Activated CD4-positive, alpha-beta T cell treated with anti-CD3 and anti-CD28 coated beads for 36 hours (primary cell): ENCODE measurements at regions not wholly inside any gene's neighbourhood (a gene's known extent, or its start where the extent isn't known, plus 50 kb on each side); places are given as distances from the start of the nearest gene placed in this dataset.

Source experiments
- ATAC-seq: fragments of 200-7000 bp; cut with Tn5 transposase; one replicate; pipeline ENCODE4 v1.10.0; 2021; ENCODE audit warnings: mild to moderate bottlenecking, moderate library complexity
- CTCF ChIA-PET: fragments of 350-600 bp; sonication (Branson Sonifier 250); formaldehyde crosslinking; loops from one replicate; lab custom pipeline; 2021; ENCODE audit warnings: antibody characterized with exemption; lab: Charles Lee
- POLR2A ChIA-PET: fragments of 350-600 bp; sonication (Branson Sonifier 250); formaldehyde crosslinking; loops from one replicate; lab custom pipeline; 2021; ENCODE audit warnings: antibody characterized with exemption, inconsistent platforms; lab: Charles Lee
- DNase-seq: peaks from one replicate; pipeline ENCODE4 v3.0.0-alpha.2; 2020
- H3K27ac Mint-ChIP-seq: one replicate; pipeline ENCODE4 v1.8.0; 2021; ENCODE audit warnings: mixed read lengths
- H3K27me3 Mint-ChIP-seq: one replicate; pipeline ENCODE4 v1.8.0; 2021; ENCODE audit warnings: mixed read lengths
- H3K36me3 Mint-ChIP-seq: one replicate; pipeline ENCODE4 v1.8.0; 2021; ENCODE audit warnings: low read depth, mixed read lengths
- H3K4me1 Mint-ChIP-seq: one replicate; pipeline ENCODE4 v1.8.0; 2021; ENCODE audit warnings: mixed read lengths
- H3K4me3 Mint-ChIP-seq: one replicate; pipeline ENCODE4 v1.8.0; 2021; ENCODE audit warnings: mild to moderate bottlenecking, moderate library complexity, mixed read lengths
- H3K9me3 Mint-ChIP-seq: one replicate; pipeline ENCODE4 v1.8.0; 2021; ENCODE audit warnings: low read depth, mixed read lengths
- intact Hi-C, 2 experiments: fragments of 100-400 bp; cut with DNase I in 1 of 2; cut with micrococcal nuclease in 1 of 2; formaldehyde crosslinking; loops; one replicate each; pipeline versions ENCODE4 v1.14.2 to v1.15.1; 2022 to 2024; cut with DNase I, micrococcal nuclease

DNA sequence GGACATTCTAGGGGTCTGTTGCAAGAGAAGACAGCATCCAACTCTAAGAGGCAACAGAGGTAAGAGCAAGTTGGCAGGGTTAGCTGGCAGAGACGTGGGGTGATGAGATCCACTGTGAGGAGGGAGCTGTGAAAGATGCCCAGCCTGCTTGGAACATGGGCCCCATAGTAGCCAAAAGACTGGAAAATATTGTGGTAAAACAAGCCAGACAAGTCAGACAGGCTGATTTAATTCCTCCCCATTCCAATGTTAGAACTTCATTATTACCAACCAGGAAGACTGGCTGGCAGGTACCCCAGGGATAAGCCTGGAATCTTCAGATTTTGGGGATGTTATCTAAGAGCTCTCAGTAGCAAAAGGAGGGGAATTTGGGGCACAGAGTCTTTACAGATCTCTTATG, 181.3 kb downstream of the SEC61B start:
- ATAC-seq (no peak), DNase-seq (no peak)
- ChIA-PET POLR2A (no interaction called here), CTCF (no interaction called here)
- Mint-ChIP-seq H3K9me3 (no peaks in the 10 kb centered on the region), H3K4me3 (no peak overlapping the region), H3K27ac (no peak overlapping the region), H3K27me3 (peaks cover 3% of the 10 kb centered on the region), H3K4me1 (no peaks in the 10 kb centered on the region), H3K36me3 (no peaks in the 10 kb centered on the region)
- intact Hi-C loops, result no loop called here

- ChIA-PET POLR2A (interaction anchor here (0.7 kb wide), 1 partner anchor 499 kb away, joined by 3 read pairs; no protein-coding TSS in a partner anchor), CTCF (interaction anchor here (0.6 to 1.2 kb wide), 2 partner anchors 14 to 500 kb away, joined by 3 read pairs; no protein-coding TSS in a partner anchor)
- ATAC-seq (no peak), DNase-seq (no peak)
- Mint-ChIP-seq H3K9me3 (no peaks in the 10 kb centered on the region), H3K27me3 (peaks cover 3% of the 10 kb centered on the region), H3K27ac (no peak overlapping the region), H3K4me3 (no peak overlapping the region), H3K36me3 (no peaks in the 10 kb centered on the region), H3K4me1 (no peaks in the 10 kb centered on the region)
- intact Hi-C loops, result no loop called here
Observed at GRCh38 chr9:99405359-99405758, 183.3 kb downstream of the SEC61B start.

- DNase-seq, result no peak
- intact Hi-C loops, result no loop called here
- H3K9me3 Mint-ChIP-seq, result no peaks in the 10 kb centered on the region
- H3K36me3 Mint-ChIP-seq, result no peaks in the 10 kb centered on the region
- peaks cover 3% of the 10 kb centered on the region for H3K27me3 Mint-ChIP-seq
- CTCF ChIA-PET, result interaction anchor here (0.8 kb wide), 1 partner anchor 77 kb away, joined by 4 read pairs; no protein-coding TSS in a partner anchor
- no peaks in the 10 kb centered on the region for H3K4me1 Mint-ChIP-seq
- no peak overlapping the region for H3K27ac Mint-ChIP-seq
- POLR2A ChIA-PET, result no interaction called here
- H3K4me3 Mint-ChIP-seq, result no peak overlapping the region
- no peak for ATAC-seq
Observed at GRCh38 chr9:99406939-99407338, 184.9 kb downstream of the SEC61B start.

GRCh38 chr9:99411068-99411467, 189.0 kb downstream of the SEC61B start:
- ChIA-PET CTCF (no interaction called here), POLR2A (no interaction called here)
- Mint-ChIP-seq H3K9me3 (no peaks in the 10 kb centered on the region), H3K27me3 (no peaks in the 10 kb centered on the region), H3K36me3 (no peaks in the 10 kb centered on the region), H3K27ac (no peak overlapping the region), H3K4me1 (peaks cover 3% of the 10 kb centered on the region), H3K4me3 (no peak overlapping the region)
- intact Hi-C loops, result no loop called here
- no peak for DNase-seq
- no peak for ATAC-seq

DNA sequence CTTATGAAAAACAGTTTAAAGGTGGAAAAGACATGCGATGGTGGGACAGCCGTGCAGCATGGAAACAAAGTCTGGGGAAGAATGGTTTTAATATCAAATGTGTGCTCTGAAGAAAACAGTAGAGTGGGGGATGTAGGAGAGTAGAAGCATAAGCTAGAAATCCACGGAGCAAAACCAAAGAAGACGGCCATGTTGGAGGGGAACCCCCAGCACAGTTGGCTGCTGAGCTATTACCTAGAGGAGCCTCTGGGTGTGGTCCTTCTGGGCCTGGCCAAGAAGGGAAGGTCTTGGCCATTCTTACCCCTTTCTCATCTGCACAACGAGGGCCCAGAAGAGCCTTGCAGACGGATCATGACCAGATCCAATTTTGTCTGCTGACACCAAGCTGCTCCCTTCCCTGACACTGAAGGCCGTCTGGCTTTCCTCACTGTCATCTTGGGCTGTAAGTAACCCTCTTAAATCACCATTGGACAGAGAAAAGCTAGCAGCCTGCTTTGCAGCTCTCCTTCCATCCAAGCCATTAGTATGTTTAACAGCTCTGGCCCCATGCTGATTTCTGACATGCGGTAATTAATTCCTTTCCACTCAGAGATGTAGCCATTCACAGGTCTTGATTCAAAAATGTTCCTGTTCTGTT, 189.5 kb downstream of the SEC61B start:
- Mint-ChIP-seq H3K9me3 (no peaks in the 10 kb centered on the region), H3K36me3 (no peaks in the 10 kb centered on the region), H3K4me3 (no peak overlapping the region), H3K4me1 (peaks cover 6% of the 10 kb centered on the region), H3K27me3 (no peaks in the 10 kb centered on the region), H3K27ac (no peak overlapping the region)
- intact Hi-C loops, result no loop called here
- DNase-seq (no peak), ATAC-seq (no peak)
- ChIA-PET CTCF (no interaction called here), POLR2A (no interaction called here)

- CTCF ChIA-PET, result no interaction called here
- Mint-ChIP-seq H3K9me3 (no peaks in the 10 kb centered on the region), H3K4me3 (no peak overlapping the region), H3K36me3 (no peaks in the 10 kb centered on the region), H3K4me1 (peaks cover 6% of the 10 kb centered on the region), H3K27me3 (no peaks in the 10 kb centered on the region), H3K27ac (no peak overlapping the region)
- ATAC-seq, result no peak
- POLR2A ChIA-PET, result no interaction called here
- no peak for DNase-seq
- intact Hi-C loops, result no loop called here
Observed at GRCh38 chr9:99412606-99413005, 190.5 kb downstream of the SEC61B start.

DNA sequence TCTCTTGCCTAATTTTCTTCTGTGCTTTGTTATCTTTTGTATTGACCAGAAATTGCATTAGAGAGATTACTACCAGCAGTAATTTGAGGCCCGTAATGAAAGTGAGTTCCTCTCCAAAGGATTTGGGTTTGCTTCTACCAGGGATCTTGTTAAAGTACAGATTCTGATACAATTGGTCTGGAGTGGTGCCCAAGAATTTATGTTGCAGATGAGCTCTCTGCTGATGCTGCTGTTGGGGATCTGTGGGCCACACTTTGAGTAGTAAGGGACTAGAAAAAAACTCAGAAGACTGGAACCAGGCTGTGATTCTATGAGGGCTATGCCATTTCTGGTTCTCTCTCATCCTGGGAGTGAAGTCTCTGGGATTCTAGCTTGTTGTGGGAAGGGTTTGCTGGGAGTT, 192.2 kb downstream of the SEC61B start:
- Mint-ChIP-seq H3K36me3 (no peaks in the 10 kb centered on the region), H3K4me3 (no peak overlapping the region), H3K4me1 (peaks cover 6% of the 10 kb centered on the region), H3K27ac (no peak overlapping the region), H3K9me3 (no peaks in the 10 kb centered on the region), H3K27me3 (no peaks in the 10 kb centered on the region)
- ChIA-PET CTCF (no interaction called here), POLR2A (no interaction called here)
- ATAC-seq (no peak), DNase-seq (no peak)
- intact Hi-C loops, result no loop called here

DNA sequence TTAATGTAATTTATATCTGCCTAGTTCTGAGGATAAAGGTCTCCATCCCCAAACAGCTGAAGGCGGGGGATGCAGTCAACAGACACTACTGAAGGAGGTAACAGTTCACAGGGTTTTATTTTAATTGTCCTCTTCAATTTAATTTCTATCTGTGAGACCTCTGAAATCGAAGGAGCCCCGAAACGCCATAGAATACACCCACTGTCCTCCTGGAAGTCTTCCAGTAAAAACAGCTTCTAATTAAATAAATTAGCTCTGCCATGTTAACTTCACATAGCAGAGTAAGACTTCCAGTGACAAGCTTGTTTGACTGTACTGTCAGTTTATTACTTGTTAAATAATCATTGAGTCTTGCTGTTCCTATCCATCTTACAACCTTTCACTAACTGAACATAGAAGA, 193.5 kb downstream of the SEC61B start:
- intact Hi-C loops, result no loop called here
- POLR2A ChIA-PET, result no interaction called here
- Mint-ChIP-seq H3K4me1 (peaks cover 6% of the 10 kb centered on the region), H3K27me3 (no peaks in the 10 kb centered on the region), H3K4me3 (no peak overlapping the region), H3K9me3 (no peaks in the 10 kb centered on the region), H3K27ac (no peak overlapping the region), H3K36me3 (no peaks in the 10 kb centered on the region)
- CTCF ChIA-PET, result no interaction called here
- DNase-seq, result no peak
- ATAC-seq, result no peak

GRCh38 chr9:99416007-99416406, 193.9 kb downstream of the SEC61B start:
- no peak overlapping the region for H3K27ac Mint-ChIP-seq
- POLR2A ChIA-PET, result no interaction called here
- H3K9me3 Mint-ChIP-seq, result no peaks in the 10 kb centered on the region
- H3K36me3 Mint-ChIP-seq, result no peaks in the 10 kb centered on the region
- H3K4me3 Mint-ChIP-seq, result no peak overlapping the region
- ATAC-seq (no peak), DNase-seq (no peak)
- intact Hi-C loops, result no loop called here
- no peaks in the 10 kb centered on the region for H3K27me3 Mint-ChIP-seq
- CTCF ChIA-PET, result no interaction called here
- H3K4me1 Mint-ChIP-seq, result peaks cover 6% of the 10 kb centered on the region

DNA sequence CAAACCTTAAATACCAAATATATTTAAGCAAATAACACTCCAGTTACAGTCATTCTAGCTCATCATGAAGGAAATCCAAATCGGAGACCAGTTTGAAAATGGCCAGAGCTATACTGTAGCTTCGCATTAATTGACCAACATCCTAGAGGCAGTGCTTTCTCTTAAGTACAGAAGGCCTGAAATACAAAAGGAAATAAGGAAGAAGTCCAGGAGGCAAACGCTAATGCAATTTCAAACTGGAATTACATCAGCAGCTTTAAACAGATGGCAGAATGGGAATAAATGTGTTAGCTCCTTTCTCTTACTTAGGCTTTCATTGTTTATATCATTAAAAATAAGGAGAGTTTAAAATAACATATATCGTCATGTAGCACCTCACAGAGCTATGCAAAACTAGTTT, 197.0 kb downstream of the SEC61B start:
- H3K4me3 Mint-ChIP-seq, result no peak overlapping the region
- H3K36me3 Mint-ChIP-seq, result no peaks in the 10 kb centered on the region
- CTCF ChIA-PET, result interaction anchor here (0.5 to 1.0 kb wide), 3 partner anchors 14 to 86 kb away, joined by 3 read pairs; no protein-coding TSS in a partner anchor
- H3K27ac Mint-ChIP-seq, result no peak overlapping the region
- ATAC-seq (no peak), DNase-seq (no peak)
- H3K9me3 Mint-ChIP-seq, result no peaks in the 10 kb centered on the region
- H3K4me1 Mint-ChIP-seq, result peaks cover 6% of the 10 kb centered on the region
- intact Hi-C loops, result no loop called here
- H3K27me3 Mint-ChIP-seq, result no peaks in the 10 kb centered on the region
- POLR2A ChIA-PET, result no interaction called here

GRCh38 chr9:99421369-99421768, 199.3 kb downstream of the SEC61B start:
- CTCF ChIA-PET, result no interaction called here
- intact Hi-C loops, result no loop called here
- no peak for DNase-seq
- no peaks in the 10 kb centered on the region for H3K36me3 Mint-ChIP-seq
- no peak overlapping the region for H3K27ac Mint-ChIP-seq
- POLR2A ChIA-PET, result no interaction called here
- H3K27me3 Mint-ChIP-seq, result peaks cover 7% of the 10 kb centered on the region
- no peak overlapping the region for H3K4me3 Mint-ChIP-seq
- ATAC-seq, result no peak
- H3K4me1 Mint-ChIP-seq, result no peaks in the 10 kb centered on the region
- H3K9me3 Mint-ChIP-seq, result no peaks in the 10 kb centered on the region

DNA sequence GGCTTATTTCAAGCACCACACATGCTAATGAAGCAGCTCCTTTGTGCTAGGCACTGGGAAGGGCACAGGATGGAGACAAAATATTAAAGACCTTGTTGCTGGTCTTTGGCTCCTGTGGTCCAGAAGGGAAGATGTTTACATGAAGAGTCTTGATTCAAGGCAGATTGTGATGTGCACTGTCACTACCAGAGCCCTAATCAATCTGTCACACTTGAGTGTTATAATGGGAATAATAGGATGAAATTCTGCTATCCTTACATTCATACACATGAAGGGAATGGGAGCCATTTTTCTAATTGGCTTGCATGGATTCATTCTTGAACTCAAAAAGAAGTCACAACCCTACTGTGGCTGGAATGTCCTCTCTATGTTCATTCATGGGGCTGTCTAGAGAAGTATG, 203.0 kb downstream of the SEC61B start:
- H3K27me3 Mint-ChIP-seq, result peaks cover 10% of the 10 kb centered on the region
- ATAC-seq (no peak), DNase-seq (no peak)
- no peaks in the 10 kb centered on the region for H3K4me1 Mint-ChIP-seq
- no peaks in the 10 kb centered on the region for H3K9me3 Mint-ChIP-seq
- no peaks in the 10 kb centered on the region for H3K36me3 Mint-ChIP-seq
- POLR2A ChIA-PET, result no interaction called here
- no peak overlapping the region for H3K4me3 Mint-ChIP-seq
- intact Hi-C loops, result no loop called here
- H3K27ac Mint-ChIP-seq, result no peak overlapping the region
- CTCF ChIA-PET, result no interaction called here
